ENCODE measurements at regions not wholly inside any gene's neighbourhood (a gene's known extent, or its start where the extent isn't known, plus 50 kb on each side); places are given as distances from the start of the nearest gene placed in this dataset.

GRCh38 chr2:163008642-163009041 is 170.1 kb upstream of the KCNH7 start:
- TF ChIP-seq CTCF (IDR thresholded peaks at IDR 0.05; ENCODE audit: insufficient read depth, low read length, poor library complexity, severe bottlenecking) (no peak), EZH2phosphoT487 (conservative IDR thresholded peaks at IDR 0.05; ENCODE audit: low read length) (no peak)
